Skeletal muscle satellite cell (primary cell): ENCODE measurements at regions not wholly inside any gene's neighbourhood (a gene's known extent, or its start where the extent isn't known, plus 50 kb on each side); places are given as distances from the start of the nearest gene placed in this dataset.

Experiments used
- H3K27me3 ChIP-seq: 2 replicates; pipeline ENCODE4 v1.7.0; 2013; ENCODE audit warnings: low read length; ENCODE audit not compliant: control insufficient read depth, insufficient read depth
- H3K36me3 ChIP-seq: 2 replicates; pipeline ENCODE4 v1.7.0; 2013; ENCODE audit warnings: mild to moderate bottlenecking, control low read depth, low read length; ENCODE audit not compliant: insufficient read depth
- H3K4me1 ChIP-seq: 2 replicates; pipeline ENCODE4 v1.7.0; 2013; ENCODE audit warnings: low read length; ENCODE audit not compliant: control insufficient read depth, insufficient read depth
- H3K4me2 ChIP-seq: 2 replicates; pipeline ENCODE4 v1.7.0; 2013; ENCODE audit warnings: mild to moderate bottlenecking, low read length
- H3K4me3 ChIP-seq: 2 replicates; pipeline ENCODE4 v1.7.0; 2013; ENCODE audit warnings: low read length
- H3K9ac ChIP-seq: 2 replicates; pipeline ENCODE4 v1.7.0; 2013; ENCODE audit warnings: mild to moderate bottlenecking, low read depth, low read length, moderate library complexity
- H3K9me3 ChIP-seq: replicated peaks from 2 replicates; pipeline ENCODE4 v1.7.0; 2013; ENCODE audit warnings: mild to moderate bottlenecking, control low read depth, low read length

GRCh38 chr3:43206632-43207031 lies 79.7 kb upstream of the SNRK start:
- H3K4me1 ChIP-seq: no peaks in the 10 kb centered on the region
- no peaks in the 10 kb centered on the region for H3K36me3 ChIP-seq
- no peak overlapping the region for H3K4me2 ChIP-seq
- H3K9me3 ChIP-seq: no peaks in the 10 kb centered on the region
- H3K9ac ChIP-seq: no peak overlapping the region
- H3K27me3 ChIP-seq: no peaks in the 10 kb centered on the region
- H3K4me3 ChIP-seq: no peak overlapping the region

GRCh38 chr3:43206105-43206504 lies 80.2 kb upstream of the SNRK start:
- H3K4me3 ChIP-seq: no peak overlapping the region
- no peaks in the 10 kb centered on the region for H3K36me3 ChIP-seq
- no peaks in the 10 kb centered on the region for H3K27me3 ChIP-seq
- no peaks in the 10 kb centered on the region for H3K4me1 ChIP-seq
- no peak overlapping the region for H3K9ac ChIP-seq
- no peaks in the 10 kb centered on the region for H3K9me3 ChIP-seq
- H3K4me2 ChIP-seq: no peak overlapping the region

GRCh38 chr3:43203022-43203421 lies 83.3 kb upstream of the SNRK start:
- H3K9me3 ChIP-seq: no peaks in the 10 kb centered on the region
- H3K27me3 ChIP-seq: no peaks in the 10 kb centered on the region
- peaks cover 10% of the 10 kb centered on the region for H3K4me1 ChIP-seq
- no peak overlapping the region for H3K4me2 ChIP-seq
- no peaks in the 10 kb centered on the region for H3K36me3 ChIP-seq
- no peak overlapping the region for H3K4me3 ChIP-seq
- H3K9ac ChIP-seq: no peak overlapping the region

GRCh38 chr3:43201581-43201980 lies 84.8 kb upstream of the SNRK start:
- peaks cover 10% of the 10 kb centered on the region for H3K4me1 ChIP-seq

GRCh38 chr3:43199645-43200306 lies 86.6 kb upstream of the SNRK start:
- H3K27me3 ChIP-seq: no peaks in the 10 kb centered on the region
- H3K4me1 ChIP-seq: peaks cover 10% of the 10 kb centered on the region

More at GRCh38 chr3:43201581-43201980, 84.8 kb upstream of the SNRK start:
- H3K9me3 ChIP-seq: no peaks in the 10 kb centered on the region
- H3K9ac ChIP-seq: no peak overlapping the region
- H3K4me2 ChIP-seq: no peak overlapping the region
- H3K4me3 ChIP-seq: no peak overlapping the region
- no peaks in the 10 kb centered on the region for H3K36me3 ChIP-seq
- no peaks in the 10 kb centered on the region for H3K27me3 ChIP-seq

GRCh38 chr3:43198791-43199644 lies 87.3 kb upstream of the SNRK start:
- Histone ChIP-seq H3K4me3 (no peak overlapping the region), H3K4me1 (peaks cover 10% of the 10 kb centered on the region), H3K9ac (peak overlapping the region; percentile 9), H3K4me2 (no peak overlapping the region), H3K9me3 (no peaks in the 10 kb centered on the region), H3K36me3 (no peaks in the 10 kb centered on the region), H3K27me3 (no peaks in the 10 kb centered on the region)

More at GRCh38 chr3:43199645-43200306, 86.6 kb upstream of the SNRK start:
- H3K9ac ChIP-seq: no peak overlapping the region
- H3K4me2 ChIP-seq: no peak overlapping the region
- H3K36me3 ChIP-seq: no peaks in the 10 kb centered on the region
- H3K4me3 ChIP-seq: no peak overlapping the region
- no peaks in the 10 kb centered on the region for H3K9me3 ChIP-seq

- Histone ChIP-seq H3K9ac (peak overlapping the region; percentile 9), H3K4me3 (no peak overlapping the region), H3K4me1 (peaks cover 10% of the 10 kb centered on the region), H3K36me3 (no peaks in the 10 kb centered on the region), H3K9me3 (no peaks in the 10 kb centered on the region), H3K27me3 (no peaks in the 10 kb centered on the region), H3K4me2 (no peak overlapping the region)
Observed at GRCh38 chr3:43198301-43198700, 88.0 kb upstream of the SNRK start.

GRCh38 chr3:43197181-43197580 lies 89.2 kb upstream of the SNRK start:
- Histone ChIP-seq H3K4me2 (no peak overlapping the region), H3K36me3 (no peaks in the 10 kb centered on the region), H3K27me3 (no peaks in the 10 kb centered on the region), H3K4me1 (peaks cover 17% of the 10 kb centered on the region), H3K4me3 (no peak overlapping the region), H3K9me3 (no peaks in the 10 kb centered on the region), H3K9ac (no peak overlapping the region)

- Histone ChIP-seq H3K36me3 (no peaks in the 10 kb centered on the region), H3K9ac (no peak overlapping the region), H3K9me3 (no peaks in the 10 kb centered on the region), H3K4me3 (no peak overlapping the region), H3K4me2 (no peak overlapping the region), H3K4me1 (peaks cover 21% of the 10 kb centered on the region), H3K27me3 (no peaks in the 10 kb centered on the region)
Observed at GRCh38 chr3:43196721-43197120, 89.6 kb upstream of the SNRK start.

GRCh38 chr3:43195115-43195498 lies 89.2 kb upstream of the POMGNT2 start:
- H3K27me3 ChIP-seq: no peaks in the 10 kb centered on the region
- no peaks in the 10 kb centered on the region for H3K36me3 ChIP-seq
- H3K4me2 ChIP-seq: no peak overlapping the region
- H3K9ac ChIP-seq: no peak overlapping the region
- peaks cover 35% of the 10 kb centered on the region for H3K4me1 ChIP-seq
- no peaks in the 10 kb centered on the region for H3K9me3 ChIP-seq
- no peak overlapping the region for H3K4me3 ChIP-seq

GRCh38 chr3:43194490-43195114 lies 88.7 kb upstream of the POMGNT2 start:
- Histone ChIP-seq H3K36me3 (no peaks in the 10 kb centered on the region), H3K9me3 (no peaks in the 10 kb centered on the region), H3K4me2 (no peak overlapping the region), H3K4me1 (peaks cover 40% of the 10 kb centered on the region), H3K9ac (no peak overlapping the region), H3K27me3 (no peaks in the 10 kb centered on the region), H3K4me3 (no peak overlapping the region)
